ENCODE measurements at regions not wholly inside any gene's neighbourhood (a gene's known extent, or its start where the extent isn't known, plus 50 kb on each side); places are given as distances from the start of the nearest gene placed in this dataset.

DNA sequence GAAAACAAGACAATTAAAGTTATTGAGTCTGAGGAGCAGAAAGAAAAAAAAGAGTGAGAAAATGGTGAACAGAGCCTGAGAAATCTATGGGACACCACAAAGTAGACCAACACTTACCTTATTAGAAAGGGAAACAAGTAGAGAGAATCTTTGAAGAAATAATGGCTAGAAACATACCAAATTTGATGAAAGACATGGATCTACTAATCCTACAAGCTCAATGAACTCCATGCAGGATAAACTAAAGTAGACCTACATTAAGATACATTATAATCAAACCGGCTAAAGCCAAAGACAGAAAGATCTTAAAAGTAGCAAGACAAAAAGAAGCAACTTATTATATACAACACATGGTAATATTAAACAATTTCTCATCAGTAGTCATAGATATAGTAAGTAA lies 782.3 kb upstream of the GHITM start:
- DNase-seq (ENCODE audit: low read depth in 2 of 2), result no peak

DNA sequence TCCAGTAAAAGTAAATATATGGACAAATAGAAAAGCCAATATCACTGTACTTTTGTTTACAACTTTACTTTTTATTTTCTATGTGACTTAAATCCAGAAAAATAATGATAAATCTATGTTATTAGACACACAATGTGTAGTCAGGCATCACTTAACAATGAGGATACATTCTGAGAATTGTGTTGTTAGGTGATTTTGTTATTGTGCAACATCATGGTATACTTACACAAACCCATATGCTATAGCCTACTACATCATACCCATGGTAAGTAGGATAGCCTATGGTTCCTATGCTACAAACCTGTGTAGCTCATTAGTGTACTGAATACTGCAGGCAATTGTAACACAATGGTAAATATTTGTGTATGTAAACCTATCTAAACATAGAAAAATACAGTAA lies 781.7 kb upstream of the GHITM start:
- no peak for DNase-seq (ENCODE audit: low read depth in 2 of 2)

DNA sequence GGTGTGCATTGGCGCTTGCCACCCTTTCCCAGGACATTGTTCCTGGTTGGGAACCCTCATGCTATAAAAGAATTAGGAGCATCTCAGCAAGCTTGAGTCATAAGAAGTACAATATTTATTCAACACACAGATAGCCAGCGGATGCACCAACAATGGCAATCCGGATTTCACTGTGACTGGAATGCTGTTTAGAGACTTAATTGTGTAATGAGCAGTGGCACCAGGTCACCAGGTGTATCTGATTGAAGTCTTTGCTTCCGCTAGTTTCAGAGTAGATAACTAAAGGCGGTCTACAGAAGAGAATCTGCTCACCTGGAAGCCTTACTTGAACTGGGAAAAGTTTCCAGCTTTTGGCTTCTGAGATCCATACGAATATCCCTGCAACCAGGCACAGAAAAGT lies 772.3 kb upstream of the GHITM start:
- no peak for DNase-seq (ENCODE audit: low read depth in 2 of 2)

DNA sequence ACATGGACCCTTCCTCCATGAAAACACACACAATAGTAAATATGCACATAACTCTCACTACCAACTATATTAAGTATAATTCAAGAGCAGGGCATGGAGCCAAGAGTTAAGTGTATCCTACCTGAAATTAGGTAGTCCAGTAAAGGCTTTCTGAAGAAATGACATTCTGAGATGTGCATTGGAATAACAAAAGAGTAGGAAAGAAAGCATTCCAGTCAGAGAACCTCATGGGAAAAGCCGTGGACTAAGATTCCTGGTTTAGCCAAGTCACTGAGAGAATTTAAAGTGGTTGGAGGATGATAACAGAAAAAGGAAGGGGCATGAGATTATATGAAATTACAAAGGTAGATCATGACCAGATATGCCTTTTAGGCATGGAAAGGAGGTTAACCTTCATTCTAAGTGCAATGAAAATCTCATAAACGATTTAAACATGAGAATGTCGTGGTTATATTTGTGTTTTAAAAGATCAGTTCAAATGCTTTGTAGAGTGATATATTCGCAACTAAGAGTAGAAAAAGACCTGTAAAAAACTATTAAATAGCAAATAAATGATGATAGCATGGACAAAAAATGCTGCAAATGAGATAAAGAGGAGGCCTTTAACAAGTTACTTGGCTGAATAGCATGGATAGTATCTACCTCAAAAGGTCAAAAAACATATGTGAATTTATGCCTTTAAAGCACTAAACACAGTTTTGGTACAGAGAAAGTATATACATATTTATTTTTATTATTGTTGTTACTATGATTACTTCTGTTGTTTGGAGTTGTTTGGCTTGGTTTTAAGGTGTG lies 767.4 kb upstream of the GHITM start:
- DNase-seq (ENCODE audit: low read depth in 2 of 2), result no peak

DNA sequence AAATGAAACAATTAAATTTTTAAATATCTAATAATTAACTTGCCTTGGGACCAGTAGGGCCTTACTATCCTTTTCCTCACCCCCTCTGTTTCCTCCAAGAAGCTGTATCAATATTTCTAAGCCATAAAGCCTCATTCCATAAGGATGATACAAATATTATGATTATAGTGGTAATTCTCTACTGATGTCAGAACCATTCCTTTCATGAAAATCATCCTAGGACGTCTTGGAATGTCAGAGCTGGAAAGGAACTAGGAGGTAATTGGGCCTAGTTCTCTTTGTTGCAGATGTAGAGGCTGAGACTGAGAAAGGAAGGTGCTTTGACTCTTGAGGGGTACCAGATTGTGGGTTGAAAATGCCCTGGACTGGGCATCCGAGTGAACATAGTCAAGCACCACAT lies 766.7 kb upstream of the GHITM start:
- DNase-seq (ENCODE audit: low read depth in 2 of 2), result peak; percentile 42 to 47

DNA sequence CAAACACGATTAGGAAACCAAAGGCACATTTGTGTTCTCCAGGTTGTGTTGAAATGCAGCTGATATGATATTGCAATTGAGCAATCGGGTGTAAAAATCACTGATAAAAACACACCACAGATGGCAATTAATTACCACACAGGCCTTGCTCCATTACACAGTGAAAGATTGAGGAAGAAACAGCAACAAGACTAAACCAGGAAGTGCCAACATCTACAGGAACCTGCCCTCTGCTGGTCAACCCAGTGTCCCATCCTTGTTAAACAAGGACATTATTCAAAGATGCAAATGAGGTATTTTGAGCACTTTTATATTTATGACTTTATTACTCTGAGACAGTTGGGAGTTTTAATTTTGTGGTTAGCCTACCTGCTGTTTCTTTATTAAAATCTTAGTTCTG lies 765.6 kb upstream of the GHITM start:
- no peak for DNase-seq (ENCODE audit: low read depth in 2 of 2)

DNA sequence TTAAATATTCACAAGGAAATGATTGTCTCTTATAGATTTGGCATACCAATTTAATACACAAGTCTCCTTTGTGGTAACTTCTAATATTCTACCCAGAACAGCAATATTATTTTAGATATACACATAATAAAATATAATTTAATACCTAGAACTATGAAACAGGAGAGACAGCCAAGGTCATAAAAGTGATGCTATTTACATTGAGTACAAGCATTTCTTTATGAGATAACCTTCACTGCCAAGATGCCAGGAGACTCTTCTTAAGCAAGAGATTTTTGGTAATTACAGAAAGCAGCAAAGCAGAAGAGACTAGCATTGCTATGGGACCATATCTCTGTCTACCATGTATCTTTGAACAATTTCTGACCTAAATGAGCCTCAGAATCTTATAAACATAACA lies 764.6 kb upstream of the GHITM start:
- DNase-seq (ENCODE audit: low read depth in 2 of 2), result no peak

DNA sequence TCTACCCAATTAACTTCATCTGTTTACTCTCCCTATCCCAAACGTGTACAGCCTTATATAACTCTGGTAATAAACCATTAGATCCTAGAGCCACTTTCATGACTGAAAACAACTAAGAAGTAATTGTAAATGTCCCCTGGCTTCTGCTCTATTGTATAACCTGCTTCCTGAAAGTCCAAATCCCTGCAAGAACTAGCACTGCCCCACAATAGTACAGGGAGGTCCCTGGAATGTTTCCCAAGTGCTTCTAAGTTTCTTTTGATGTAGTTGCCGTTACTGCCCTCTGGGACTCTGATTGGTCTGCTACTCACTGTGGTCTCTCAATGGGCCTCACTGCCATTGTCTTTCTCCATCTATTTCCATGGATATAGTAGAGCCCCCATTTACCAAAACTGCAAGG lies 764.0 kb upstream of the GHITM start:
- no peak for DNase-seq (ENCODE audit: low read depth in 2 of 2)

DNA sequence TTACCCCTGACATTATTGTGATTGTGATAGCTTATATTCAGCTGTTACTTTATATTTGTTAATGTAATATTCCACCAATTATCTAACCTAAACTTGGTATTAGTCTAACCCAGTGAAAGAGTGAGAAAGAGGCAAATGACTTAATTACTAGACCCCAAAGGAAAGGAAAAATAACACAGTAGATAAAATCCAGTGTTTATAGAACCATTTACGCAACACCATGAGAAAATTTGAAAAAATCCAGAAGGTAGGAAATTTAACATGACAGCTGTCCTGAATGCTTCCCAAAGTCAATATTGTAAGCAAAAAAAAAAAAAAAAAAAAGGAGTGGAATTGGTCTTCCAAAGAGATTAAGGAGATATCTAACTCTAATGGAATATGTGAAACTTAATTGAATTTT lies 741.5 kb upstream of the GHITM start:
- no peak for DNase-seq (ENCODE audit: low read depth in 2 of 2)

DNA sequence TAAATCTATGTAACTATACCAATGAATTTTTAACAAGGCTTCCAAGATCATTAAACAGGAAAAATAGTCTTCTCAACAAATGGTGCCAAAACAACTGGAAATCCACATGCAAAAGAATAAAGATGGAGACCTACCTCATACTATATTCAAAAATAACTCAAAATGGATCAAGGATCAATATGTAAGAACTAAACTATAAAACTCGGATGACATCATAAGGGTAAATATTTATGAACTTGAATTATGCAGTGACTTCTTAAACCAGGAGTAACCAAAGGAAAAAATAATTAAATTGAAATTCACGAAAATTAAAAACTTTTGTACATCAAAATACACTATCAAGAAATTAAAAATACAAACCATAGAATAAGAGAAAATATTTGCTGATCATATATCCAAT lies 728.7 kb upstream of the GHITM start:
- no peak for DNase-seq (ENCODE audit: low read depth in 2 of 2)

DNA sequence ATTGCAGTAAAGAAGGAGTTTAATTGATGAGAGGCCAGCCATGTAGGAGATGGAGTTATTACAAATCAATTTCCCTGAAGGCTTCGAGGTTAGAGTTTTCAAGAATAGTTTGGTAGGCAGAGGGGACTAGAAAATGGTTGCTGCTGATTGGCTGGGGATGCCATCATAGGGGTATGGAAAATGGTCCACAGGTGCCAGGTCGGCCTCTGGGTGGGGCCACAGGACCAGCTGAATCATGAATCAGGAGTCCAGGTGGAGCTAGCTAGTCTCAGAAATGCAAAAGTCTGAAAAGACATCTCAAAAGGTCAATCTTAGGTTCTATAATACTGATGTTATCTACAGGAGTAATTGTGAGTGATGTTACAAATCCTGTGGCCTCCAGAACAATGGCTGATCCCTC lies 714.0 kb upstream of the GHITM start:
- DNase-seq (ENCODE audit: low read depth in 2 of 2), result no peak

DNA sequence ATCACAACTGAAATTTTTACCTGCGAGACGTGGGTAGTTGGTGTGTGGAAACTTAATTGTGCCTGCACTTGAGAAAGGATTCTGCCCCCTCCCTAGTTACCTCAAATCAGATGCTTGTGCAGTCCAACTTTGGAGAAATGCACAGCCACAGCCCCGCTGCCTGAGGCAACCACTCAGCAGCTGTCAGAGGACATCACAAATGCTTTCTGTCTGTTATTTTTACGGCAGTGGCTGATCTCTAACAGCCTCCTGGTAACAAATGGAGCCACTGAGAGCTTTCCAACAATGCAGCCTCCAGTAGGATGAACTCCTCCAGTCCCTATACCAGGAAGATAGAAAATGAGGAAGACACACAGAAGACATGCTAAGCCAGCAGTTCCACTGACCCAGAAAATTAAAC lies 712.2 kb upstream of the GHITM start:
- no peak for DNase-seq (ENCODE audit: low read depth in 2 of 2)

DNA sequence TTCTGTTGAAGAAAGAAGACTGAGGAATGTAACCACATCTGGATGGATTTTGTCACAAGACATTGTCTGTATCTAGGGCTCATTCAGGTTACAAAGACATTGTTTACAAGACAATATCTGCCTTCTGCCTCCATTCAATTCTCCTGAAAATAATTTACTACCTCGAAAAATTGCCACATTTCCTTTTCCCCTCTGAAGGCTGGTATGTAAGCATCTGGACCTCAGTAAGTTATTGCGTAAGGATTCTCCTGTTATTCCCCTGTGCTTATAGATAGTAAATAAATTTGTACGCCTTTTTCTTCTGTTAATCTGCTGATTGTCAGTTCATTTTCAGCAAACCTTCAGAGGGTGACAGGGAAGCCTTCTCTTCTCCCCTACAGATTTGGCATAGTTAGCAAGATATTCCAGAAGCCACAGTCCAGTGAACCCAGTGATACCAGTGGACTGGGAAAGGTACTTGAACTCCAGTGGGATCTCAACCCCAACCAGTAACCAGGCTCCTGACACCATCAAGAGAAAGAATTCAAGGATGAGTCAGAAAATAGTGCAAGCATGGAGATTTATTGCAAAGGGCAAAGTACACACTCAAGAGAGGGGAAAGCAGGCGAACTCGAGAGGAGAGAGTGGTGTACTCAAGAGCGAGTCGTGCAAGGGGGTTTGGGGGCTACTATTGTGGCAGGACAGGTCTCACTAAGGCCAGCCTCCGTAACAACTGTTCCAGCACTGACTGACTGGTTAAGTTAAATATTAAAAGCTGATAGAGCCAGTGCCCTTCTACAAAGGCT lies 706.9 kb upstream of the GHITM start:
- DNase-seq (ENCODE audit: low read depth in 2 of 2), result peak in 1 of 2 experiments; percentile 1

DNA sequence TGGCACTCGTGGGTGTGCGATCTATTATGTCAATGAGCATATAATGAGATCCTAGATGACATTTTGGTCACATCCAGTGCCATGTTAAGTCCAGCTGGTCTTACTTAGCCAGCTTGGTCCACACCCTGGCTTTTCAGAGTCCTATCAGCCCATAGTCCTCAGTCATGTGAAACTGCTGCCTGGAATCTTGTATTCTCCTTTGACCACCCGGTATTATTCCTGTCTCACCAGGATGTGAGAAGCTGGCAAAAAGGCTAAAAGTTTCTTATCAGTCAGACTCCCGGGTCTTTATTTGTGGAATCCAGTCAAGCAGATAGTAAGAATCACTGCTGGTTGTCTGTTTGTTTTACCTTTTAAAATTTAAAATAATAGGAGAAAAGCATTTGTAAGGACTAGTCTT lies 705.6 kb upstream of the GHITM start:
- no peak for DNase-seq (ENCODE audit: low read depth in 2 of 2)

DNA sequence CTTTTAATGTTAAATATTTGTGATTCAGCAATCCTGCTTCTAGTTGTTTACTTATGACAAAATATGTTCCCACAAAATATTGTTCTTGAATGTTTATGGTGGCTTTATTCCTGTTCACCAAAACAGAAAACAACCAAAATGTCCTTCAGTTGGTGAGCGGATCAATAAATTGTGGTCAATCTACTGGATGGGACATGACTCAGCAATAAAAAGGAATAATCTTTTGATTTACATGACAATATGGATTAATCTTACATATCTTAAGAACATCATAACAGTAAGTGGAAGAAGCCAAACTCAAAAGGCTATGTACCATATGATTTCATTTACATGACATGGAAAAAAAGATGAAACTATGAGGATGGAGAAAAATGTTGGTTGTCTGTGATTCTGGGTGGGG lies 691.3 kb upstream of the GHITM start:
- DNase-seq (ENCODE audit: low read depth in 2 of 2), result no peak

DNA sequence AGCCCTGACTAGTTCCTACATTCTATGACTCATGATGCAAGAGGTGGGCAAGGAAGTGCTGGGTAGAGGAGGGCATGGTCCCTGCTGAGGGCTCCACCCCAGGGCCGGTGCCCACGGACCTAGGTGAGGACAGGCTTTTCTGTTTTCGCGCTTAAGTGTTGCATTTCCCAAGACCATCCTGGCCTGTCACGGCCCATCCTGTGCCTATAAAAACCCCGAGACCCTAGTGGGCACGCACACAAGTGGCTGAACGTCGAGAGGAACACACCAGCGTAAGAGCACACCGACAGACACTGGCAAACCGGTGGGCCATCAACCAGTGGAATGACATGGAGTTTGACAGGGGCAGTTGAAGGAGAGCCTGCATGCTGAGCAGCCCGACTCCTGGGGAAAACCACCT lies 680.7 kb upstream of the GHITM start:
- no peak for DNase-seq (ENCODE audit: low read depth in 2 of 2)

DNA sequence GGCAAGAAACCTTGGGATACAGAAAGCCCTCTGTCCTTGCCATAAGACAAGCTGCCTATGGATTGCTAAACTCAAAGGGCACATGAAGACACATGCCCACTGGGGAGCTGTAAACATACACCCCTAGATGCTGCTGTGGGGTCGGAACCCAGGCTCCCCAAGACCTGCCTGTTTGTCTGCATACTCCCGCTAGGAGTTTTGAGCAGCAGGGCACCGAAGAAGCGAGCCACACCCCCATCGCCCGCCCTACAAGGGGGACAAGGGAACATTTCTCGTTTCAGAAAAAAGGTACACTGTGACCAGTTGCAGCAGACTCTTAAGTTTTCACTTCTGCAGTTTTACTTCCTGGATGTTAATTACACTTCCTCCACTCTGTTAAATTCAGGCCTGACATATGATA lies 680.2 kb upstream of the GHITM start:
- no peak for DNase-seq (ENCODE audit: low read depth in 2 of 2)

DNA sequence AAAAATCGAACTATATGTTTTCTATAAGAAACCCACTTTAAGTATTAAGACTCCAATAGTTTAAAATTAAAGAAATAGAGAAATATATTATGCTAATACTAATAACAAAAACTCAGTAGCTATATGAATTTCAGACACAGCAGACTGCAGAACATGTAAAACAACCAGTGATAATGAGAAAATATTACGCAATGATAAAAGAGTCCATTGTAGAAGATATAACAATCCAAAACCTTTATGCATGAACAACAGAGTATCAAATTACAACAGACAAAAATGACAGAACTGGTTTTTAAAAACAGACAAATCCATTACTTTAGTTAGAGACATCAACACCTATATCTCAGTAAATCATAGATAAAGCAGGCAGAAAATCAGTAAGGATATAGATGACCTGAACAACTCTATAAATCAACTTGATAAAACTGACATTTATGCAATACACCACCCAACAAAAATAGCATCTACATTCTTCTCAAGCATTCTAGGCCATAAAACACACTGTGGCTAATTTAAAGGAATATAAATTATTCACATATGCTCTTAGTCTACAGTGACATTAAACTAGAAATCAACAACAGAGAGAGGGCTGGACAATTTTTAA lies 669.5 kb upstream of the GHITM start:
- DNase-seq (ENCODE audit: low read depth in 2 of 2), result peak; percentile 1 to 4

DNA sequence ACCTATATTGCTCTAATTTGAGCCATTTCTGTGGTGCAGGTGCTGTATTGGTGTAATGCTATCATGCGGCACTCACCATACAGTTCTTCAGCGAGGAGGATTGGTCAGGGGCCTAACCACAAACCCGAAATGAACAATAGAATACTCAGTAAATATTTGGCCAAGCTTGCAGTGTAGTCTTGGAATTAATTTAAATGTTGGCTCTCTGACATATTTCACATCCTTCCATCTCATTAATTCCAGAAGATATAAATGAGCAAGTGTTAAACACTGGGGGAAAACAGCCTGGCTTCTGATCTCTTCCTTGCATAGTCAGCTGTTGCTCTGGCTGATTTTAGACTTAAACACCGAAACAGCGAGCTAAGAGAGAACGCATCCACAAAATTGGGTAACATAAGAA lies 663.1 kb upstream of the GHITM start:
- no peak for DNase-seq (ENCODE audit: low read depth in 2 of 2)

DNA sequence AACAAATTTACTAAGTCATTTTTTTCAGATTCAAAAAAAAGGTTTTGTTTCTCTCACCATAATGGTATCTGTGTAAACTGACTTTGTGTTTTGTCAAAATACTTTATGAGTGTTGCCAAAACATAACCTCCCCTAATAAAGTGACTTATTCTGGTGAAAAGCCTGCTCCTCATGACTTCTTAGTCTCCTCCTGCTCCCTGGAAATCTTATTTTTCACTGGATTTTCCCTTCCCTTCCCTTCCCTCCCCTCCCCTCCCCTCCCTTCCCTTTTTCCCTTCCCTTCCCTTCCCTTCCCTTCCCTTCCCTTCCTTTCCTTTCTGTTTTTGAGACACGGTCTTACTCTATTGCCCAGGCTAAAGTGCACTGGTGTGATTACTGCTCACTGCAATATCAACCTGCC lies 650.1 kb upstream of the GHITM start:
- no peak for DNase-seq (ENCODE audit: low read depth in 2 of 2)

DNA sequence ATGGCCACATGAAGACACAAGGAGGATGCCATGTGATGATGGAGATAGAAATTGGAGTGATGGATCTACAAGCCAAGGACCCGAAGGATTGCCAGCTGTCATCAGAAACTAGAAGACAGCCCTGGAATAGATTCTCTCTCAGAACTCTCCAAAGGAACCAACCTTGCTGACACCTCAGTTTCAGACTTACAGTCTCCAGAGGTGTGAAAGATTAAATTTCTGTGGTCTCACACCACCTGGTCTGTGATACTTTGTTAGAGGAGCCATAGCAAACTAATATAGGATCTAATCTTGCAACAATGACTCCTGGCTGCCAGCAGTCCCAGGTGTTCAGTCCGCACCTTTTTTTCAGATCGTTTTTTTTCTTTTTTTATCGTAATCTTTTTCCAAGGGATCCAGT lies 647.3 kb upstream of the GHITM start:
- DNase-seq (ENCODE audit: low read depth in 2 of 2), result no peak

DNA sequence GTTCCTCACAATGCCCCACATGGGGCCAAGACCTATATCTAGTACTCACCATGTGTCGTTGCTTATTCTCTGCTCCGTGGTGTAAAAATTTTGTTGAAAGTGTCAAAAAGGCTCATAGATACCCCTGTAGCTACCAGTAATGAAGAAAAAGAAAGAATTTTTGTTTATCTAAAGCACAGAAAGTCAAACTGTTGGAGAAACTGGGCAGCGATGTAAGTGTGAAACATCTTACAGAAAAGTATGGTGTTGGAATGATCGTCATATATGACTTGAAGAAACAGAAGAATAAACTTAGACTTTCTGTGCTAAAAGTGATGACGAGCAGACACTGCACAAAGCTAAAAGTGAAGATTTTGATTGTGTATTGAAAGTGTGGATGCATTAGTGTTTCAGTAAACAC lies 626.6 kb upstream of the GHITM start:
- no peak for DNase-seq (ENCODE audit: low read depth in 2 of 2)

DNA sequence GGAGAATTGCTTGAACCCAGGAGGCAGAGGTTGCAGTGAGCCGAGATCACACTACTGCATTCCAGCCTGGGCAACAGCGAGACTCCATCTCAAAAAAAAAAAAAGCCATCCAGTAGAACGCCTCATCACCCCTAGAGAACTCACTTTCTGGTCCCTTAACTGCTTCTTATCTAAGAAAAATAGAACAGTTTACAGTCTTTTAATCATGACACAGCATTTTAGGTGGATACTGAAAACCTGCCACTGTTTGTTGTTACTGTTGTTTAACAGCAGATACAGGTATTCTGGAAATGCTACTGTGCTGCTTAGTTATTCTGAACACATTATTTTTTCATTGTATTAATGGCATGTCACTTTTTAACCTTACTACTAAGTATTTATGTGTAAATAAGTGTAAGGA lies 624.3 kb upstream of the GHITM start:
- no peak for DNase-seq (ENCODE audit: low read depth in 2 of 2)

Measured in fibroblast of skin of left biceps (primary cell).